ENCODE measurements at regions not wholly inside any gene's neighbourhood (a gene's known extent, or its start where the extent isn't known, plus 50 kb on each side); places are given as distances from the start of the nearest gene placed in this dataset.

- Mint-ChIP-seq H3K36me3 (ENCODE audit: unreplicated experiment) (no peaks in the 10 kb centered on the region), H3K4me3 (ENCODE audit: unreplicated experiment) (no peak overlapping the region), H3K9me3 (ENCODE audit: unreplicated experiment) (peaks cover 7% of the 10 kb centered on the region), H3K4me1 (ENCODE audit: unreplicated experiment) (peaks cover 22% of the 10 kb centered on the region), H3K27ac (ENCODE audit: unreplicated experiment) (peak overlapping the region; percentile 57), H3K27me3 (ENCODE audit: unreplicated experiment) (no peaks in the 10 kb centered on the region)
- TF ChIP-seq CTCF (IDR thresholded peaks at IDR 0.05) = no peak
- DNase-seq (ENCODE audit: extremely low spot score, unreplicated experiment) = no peak
Measured at GRCh38 chr10:3972460-3973301, 187.7 kb upstream of the KLF6 start.

GRCh38 chr10:3971713-3972112 is 186.7 kb upstream of the KLF6 start:
- Mint-ChIP-seq H3K27ac (ENCODE audit: unreplicated experiment) (no peak overlapping the region), H3K4me3 (ENCODE audit: unreplicated experiment) (no peak overlapping the region)

GRCh38 chr10:3969876-3970666 is 185.1 kb upstream of the KLF6 start:
- H3K4me1 Mint-ChIP-seq (ENCODE audit: unreplicated experiment) = peaks cover 22% of the 10 kb centered on the region
- H3K27ac Mint-ChIP-seq (ENCODE audit: unreplicated experiment) = no peak overlapping the region
- no peak for TF ChIP-seq CTCF (IDR thresholded peaks at IDR 0.05)
- peaks cover 17% of the 10 kb centered on the region for H3K9me3 Mint-ChIP-seq (ENCODE audit: unreplicated experiment)
- no peak for DNase-seq (ENCODE audit: extremely low spot score, unreplicated experiment)
- no peaks in the 10 kb centered on the region for H3K36me3 Mint-ChIP-seq (ENCODE audit: unreplicated experiment)
- H3K4me3 Mint-ChIP-seq (ENCODE audit: unreplicated experiment) = no peak overlapping the region
- H3K27me3 Mint-ChIP-seq (ENCODE audit: unreplicated experiment) = no peaks in the 10 kb centered on the region

More at GRCh38 chr10:3971713-3972112, 186.7 kb upstream of the KLF6 start:
- no peak for TF ChIP-seq CTCF (IDR thresholded peaks at IDR 0.05)
- H3K27me3 Mint-ChIP-seq (ENCODE audit: unreplicated experiment) = no peaks in the 10 kb centered on the region
- H3K4me1 Mint-ChIP-seq (ENCODE audit: unreplicated experiment) = peaks cover 22% of the 10 kb centered on the region
- H3K9me3 Mint-ChIP-seq (ENCODE audit: unreplicated experiment) = peaks cover 12% of the 10 kb centered on the region
- DNase-seq (ENCODE audit: extremely low spot score, unreplicated experiment) = no peak
- no peaks in the 10 kb centered on the region for H3K36me3 Mint-ChIP-seq (ENCODE audit: unreplicated experiment)

- no peak overlapping the region for H3K4me3 Mint-ChIP-seq (ENCODE audit: unreplicated experiment)
- peaks cover 13% of the 10 kb centered on the region for H3K9me3 Mint-ChIP-seq (ENCODE audit: unreplicated experiment)
- H3K36me3 Mint-ChIP-seq (ENCODE audit: unreplicated experiment) = no peaks in the 10 kb centered on the region
- H3K27me3 Mint-ChIP-seq (ENCODE audit: unreplicated experiment) = no peaks in the 10 kb centered on the region
- DNase-seq (ENCODE audit: extremely low spot score, unreplicated experiment) = no peak
- peaks cover 22% of the 10 kb centered on the region for H3K4me1 Mint-ChIP-seq (ENCODE audit: unreplicated experiment)
- H3K27ac Mint-ChIP-seq (ENCODE audit: unreplicated experiment) = no peak overlapping the region
- TF ChIP-seq CTCF (IDR thresholded peaks at IDR 0.05) = no peak
Measured at GRCh38 chr10:3968727-3969126, 183.7 kb upstream of the KLF6 start.

GRCh38 chr10:3964516-3964915 is 179.5 kb upstream of the KLF6 start:
- H3K27ac Mint-ChIP-seq (ENCODE audit: unreplicated experiment) = no peak overlapping the region
- no peak overlapping the region for H3K4me3 Mint-ChIP-seq (ENCODE audit: unreplicated experiment)
- H3K27me3 Mint-ChIP-seq (ENCODE audit: unreplicated experiment) = no peaks in the 10 kb centered on the region
- TF ChIP-seq CTCF (IDR thresholded peaks at IDR 0.05) = no peak
- peaks cover 1% of the 10 kb centered on the region for H3K4me1 Mint-ChIP-seq (ENCODE audit: unreplicated experiment)
- no peak for DNase-seq (ENCODE audit: extremely low spot score, unreplicated experiment)
- peaks cover 13% of the 10 kb centered on the region for H3K9me3 Mint-ChIP-seq (ENCODE audit: unreplicated experiment)
- no peaks in the 10 kb centered on the region for H3K36me3 Mint-ChIP-seq (ENCODE audit: unreplicated experiment)

Measured in osteocyte (in vitro differentiated cells).